AG10803 (cell line): ENCODE measurements at regions not wholly inside any gene's neighbourhood (a gene's known extent, or its start where the extent isn't known, plus 50 kb on each side); places are given as distances from the start of the nearest gene placed in this dataset.

Source experiments
- DNase-seq: peaks from one replicate; pipeline ENCODE4 v3.0.0; 2010; ENCODE audit warnings: low read depth
- H3K4me3 ChIP-seq: 2 replicates; pipeline ENCODE4 v1.5.1; 2011; ENCODE audit warnings: mild to moderate bottlenecking, low read length, control low read depth
- CTCF ChIP-seq: conservative IDR thresholded peaks from 2 replicates; pipeline ENCODE4 v1.5.1; 2011; ENCODE audit warnings: mild to moderate bottlenecking, low read length, control low read depth, inconsistent platforms

- H3K4me3 ChIP-seq, result no peak overlapping the region
- no peak for DNase-seq
- no peak for TF ChIP-seq CTCF
These were observed 132.9 kb upstream of the APCDD1 start for GRCh38 chr18:10321576-10321975.

GRCh38 chr18:10322004-10322403, 132.4 kb upstream of the APCDD1 start:
- DNase-seq, result no peak
- no peak for TF ChIP-seq CTCF
- H3K4me3 ChIP-seq, result no peak overlapping the region

- peak; percentile 13 for DNase-seq
- no peak overlapping the region for H3K4me3 ChIP-seq
- TF ChIP-seq CTCF, result no peak
These were observed 132.0 kb upstream of the APCDD1 start for GRCh38 chr18:10322435-10322834.

GRCh38 chr18:10329101-10329500, 125.3 kb upstream of the APCDD1 start:
- H3K4me3 ChIP-seq, result no peak overlapping the region
- no peak for DNase-seq
- no peak for TF ChIP-seq CTCF

GRCh38 chr18:10330428-10330827, 124.0 kb upstream of the APCDD1 start:
- DNase-seq, result no peak
- no peak for TF ChIP-seq CTCF
- H3K4me3 ChIP-seq, result no peak overlapping the region

GRCh38 chr18:10332452-10332851, 122.0 kb upstream of the APCDD1 start:
- no peak for TF ChIP-seq CTCF
- DNase-seq, result no peak
- H3K4me3 ChIP-seq, result no peak overlapping the region

GRCh38 chr18:10336749-10337350, 117.6 kb upstream of the APCDD1 start:
- DNase-seq, result no peak
- no peak overlapping the region for H3K4me3 ChIP-seq
- TF ChIP-seq CTCF, result no peak
